Progenitor cell of endocrine pancreas (in vitro differentiated cells): ENCODE measurements at regions not wholly inside any gene's neighbourhood (a gene's known extent, or its start where the extent isn't known, plus 50 kb on each side); places are given as distances from the start of the nearest gene placed in this dataset.

ENCODE experiments used
- DNase-seq: peaks from one replicate; pipeline ENCODE4 v3.0.0; 2021; ENCODE audit warnings: low spot score; ENCODE audit not compliant: unreplicated experiment
- H3K27ac Mint-ChIP-seq: 2 replicates; pipeline ENCODE4 v1.8.0; 2021; ENCODE audit warnings: mild to moderate bottlenecking, moderate library complexity, mixed read lengths
- H3K27me3 Mint-ChIP-seq: 2 replicates; pipeline ENCODE4 v1.8.0; 2021; ENCODE audit warnings: mixed read lengths
- H3K36me3 Mint-ChIP-seq: 2 replicates; pipeline ENCODE4 v1.8.0; 2022; ENCODE audit warnings: mixed read lengths; ENCODE audit not compliant: insufficient read depth
- H3K4me1 Mint-ChIP-seq: 2 replicates; pipeline ENCODE4 v1.8.0; 2021; ENCODE audit warnings: low read depth, mixed read lengths
- H3K4me3 Mint-ChIP-seq: 2 replicates; pipeline ENCODE4 v1.8.0; 2021; ENCODE audit warnings: low read depth, mild to moderate bottlenecking, moderate library complexity, mixed read lengths
- H3K9me3 Mint-ChIP-seq: 2 replicates; pipeline ENCODE4 v1.8.0; 2021; ENCODE audit warnings: low read depth, mixed read lengths
- TF ChIP-seq, protein P1 (sequence below): fragments of 200-600 bp; sonication (generic); IDR thresholded peaks from one replicate; pipeline ENCODE4 v1.5.0; 2021; ENCODE audit warnings: antibody characterized with exemption, mild to moderate bottlenecking; ENCODE audit not compliant: unreplicated experiment

DNA sequence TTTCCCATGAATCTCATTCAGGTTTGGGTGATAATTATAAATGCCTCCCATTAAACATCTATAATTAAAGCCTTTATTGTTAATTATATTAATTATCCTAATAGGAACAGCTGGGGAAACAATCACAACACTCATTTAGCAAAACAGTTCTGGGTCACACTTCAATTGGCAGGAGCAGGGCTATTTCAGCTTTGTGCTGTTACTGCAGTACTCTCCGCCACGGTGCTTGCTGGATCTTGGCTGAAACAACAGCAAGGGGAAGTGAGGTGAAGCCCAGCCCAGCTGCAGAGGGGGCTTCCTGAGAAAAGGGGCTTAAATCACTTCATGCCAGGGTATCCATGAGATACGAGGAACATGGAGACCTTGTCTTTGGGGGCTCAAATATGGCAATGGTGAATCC, 79.5 kb upstream of the SOX11 start:
- H3K4me1 Mint-ChIP-seq = peaks cover 2% of the 10 kb centered on the region
- H3K4me3 Mint-ChIP-seq = no peak overlapping the region
- no peak overlapping the region for H3K27ac Mint-ChIP-seq
- TF ChIP-seq, protein P1, sequence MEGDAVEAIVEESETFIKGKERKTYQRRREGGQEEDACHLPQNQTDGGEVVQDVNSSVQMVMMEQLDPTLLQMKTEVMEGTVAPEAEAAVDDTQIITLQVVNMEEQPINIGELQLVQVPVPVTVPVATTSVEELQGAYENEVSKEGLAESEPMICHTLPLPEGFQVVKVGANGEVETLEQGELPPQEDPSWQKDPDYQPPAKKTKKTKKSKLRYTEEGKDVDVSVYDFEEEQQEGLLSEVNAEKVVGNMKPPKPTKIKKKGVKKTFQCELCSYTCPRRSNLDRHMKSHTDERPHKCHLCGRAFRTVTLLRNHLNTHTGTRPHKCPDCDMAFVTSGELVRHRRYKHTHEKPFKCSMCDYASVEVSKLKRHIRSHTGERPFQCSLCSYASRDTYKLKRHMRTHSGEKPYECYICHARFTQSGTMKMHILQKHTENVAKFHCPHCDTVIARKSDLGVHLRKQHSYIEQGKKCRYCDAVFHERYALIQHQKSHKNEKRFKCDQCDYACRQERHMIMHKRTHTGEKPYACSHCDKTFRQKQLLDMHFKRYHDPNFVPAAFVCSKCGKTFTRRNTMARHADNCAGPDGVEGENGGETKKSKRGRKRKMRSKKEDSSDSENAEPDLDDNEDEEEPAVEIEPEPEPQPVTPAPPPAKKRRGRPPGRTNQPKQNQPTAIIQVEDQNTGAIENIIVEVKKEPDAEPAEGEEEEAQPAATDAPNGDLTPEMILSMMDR = no peak
- no peaks in the 10 kb centered on the region for H3K36me3 Mint-ChIP-seq
- no peaks in the 10 kb centered on the region for H3K9me3 Mint-ChIP-seq
- peaks cover 7% of the 10 kb centered on the region for H3K27me3 Mint-ChIP-seq
- DNase-seq = no peak

DNA sequence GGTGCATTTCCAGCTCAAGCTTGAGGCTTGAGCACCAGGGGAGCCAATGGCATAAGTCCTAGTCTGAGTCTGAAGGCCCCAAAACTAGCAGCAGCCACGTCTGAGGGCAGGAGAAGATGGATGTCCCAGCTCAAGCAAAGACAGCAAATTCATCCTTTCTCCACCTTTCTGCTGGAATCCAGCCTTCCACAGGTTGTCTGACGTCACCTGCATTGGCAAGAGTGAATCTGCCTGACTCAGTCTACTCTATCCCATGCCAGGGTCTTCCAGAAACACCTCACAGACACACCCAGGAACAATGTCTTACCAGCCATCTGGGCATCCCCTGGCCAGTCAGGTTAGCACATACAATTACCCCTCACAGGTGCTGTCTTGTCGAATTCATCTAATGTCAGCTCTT, 76.2 kb upstream of the SOX11 start:
- no peaks in the 10 kb centered on the region for H3K36me3 Mint-ChIP-seq
- no peaks in the 10 kb centered on the region for H3K9me3 Mint-ChIP-seq
- H3K4me1 Mint-ChIP-seq = no peaks in the 10 kb centered on the region
- H3K27ac Mint-ChIP-seq = no peak overlapping the region
- TF ChIP-seq, protein P1 = no peak
- H3K27me3 Mint-ChIP-seq = peaks cover 7% of the 10 kb centered on the region
- no peak for DNase-seq
- no peak overlapping the region for H3K4me3 Mint-ChIP-seq

DNA sequence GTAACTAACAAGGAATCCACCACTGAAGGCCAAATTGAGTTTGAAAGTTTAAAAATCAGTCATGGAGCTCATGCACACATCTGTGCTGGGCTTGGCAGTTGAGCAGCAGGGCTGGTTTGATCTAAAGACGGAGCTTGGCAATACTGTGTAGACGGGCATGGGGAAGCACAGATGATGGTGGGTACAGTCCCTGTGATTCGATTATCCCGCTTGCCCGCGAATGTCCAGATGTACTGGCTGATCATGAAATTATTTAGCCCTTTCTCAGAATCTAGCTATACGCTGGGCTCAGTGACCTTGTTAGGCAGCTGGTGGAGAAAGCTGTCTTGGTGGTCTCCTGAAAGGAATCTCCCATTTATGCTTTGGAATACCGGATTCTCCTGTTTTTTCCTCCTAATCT, 74.8 kb upstream of the SOX11 start:
- Mint-ChIP-seq H3K36me3 (no peaks in the 10 kb centered on the region), H3K4me1 (no peaks in the 10 kb centered on the region), H3K4me3 (no peak overlapping the region), H3K27ac (no peak overlapping the region), H3K9me3 (no peaks in the 10 kb centered on the region), H3K27me3 (peaks cover 7% of the 10 kb centered on the region)
- DNase-seq = no peak
- TF ChIP-seq, protein P1 = no peak

DNA sequence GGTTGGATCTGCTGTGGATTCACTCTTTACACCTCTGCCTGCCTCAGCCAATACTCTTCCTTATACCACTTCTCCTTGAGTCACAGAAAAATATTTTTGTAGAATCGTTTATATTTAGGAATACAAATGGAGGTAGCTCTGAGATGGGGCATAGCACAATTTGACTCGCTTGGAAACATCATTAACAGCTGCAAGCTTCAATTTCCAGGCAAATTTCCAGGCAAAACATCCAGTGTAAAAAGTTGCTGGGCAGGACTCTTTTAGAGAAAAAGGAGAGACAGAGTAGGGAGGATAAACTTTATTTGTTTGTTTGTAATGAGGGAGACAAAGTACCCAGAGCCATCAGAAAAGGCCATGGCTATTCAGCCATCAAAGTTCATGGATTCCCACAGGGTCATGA, 74.4 kb upstream of the SOX11 start:
- H3K4me1 Mint-ChIP-seq = no peaks in the 10 kb centered on the region
- TF ChIP-seq, protein P1 = no peak
- no peak overlapping the region for H3K27ac Mint-ChIP-seq
- no peak for DNase-seq
- H3K27me3 Mint-ChIP-seq = peaks cover 7% of the 10 kb centered on the region
- no peaks in the 10 kb centered on the region for H3K36me3 Mint-ChIP-seq
- no peaks in the 10 kb centered on the region for H3K9me3 Mint-ChIP-seq
- no peak overlapping the region for H3K4me3 Mint-ChIP-seq

DNA sequence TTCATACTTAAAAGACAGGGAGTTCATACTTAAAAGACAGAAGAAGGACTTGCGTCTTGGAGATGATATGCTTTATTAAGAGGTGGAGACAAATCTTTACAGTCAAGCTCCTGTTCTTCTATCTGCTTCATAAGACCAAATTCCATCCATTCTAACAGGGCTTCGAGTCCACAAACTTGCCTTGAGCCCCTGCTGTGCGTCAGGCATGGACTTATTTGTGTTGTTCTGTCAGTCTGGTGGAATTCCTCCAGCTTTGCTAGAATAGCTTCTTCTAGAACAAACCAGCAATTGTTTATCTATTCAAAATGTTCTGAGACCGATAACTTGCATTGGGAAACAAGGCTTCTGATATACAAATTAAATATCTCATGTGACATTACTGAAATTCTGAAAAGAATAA, 73.9 kb upstream of the SOX11 start:
- Mint-ChIP-seq H3K27ac (no peak overlapping the region), H3K4me1 (no peaks in the 10 kb centered on the region), H3K4me3 (no peak overlapping the region), H3K27me3 (peaks cover 7% of the 10 kb centered on the region), H3K36me3 (no peaks in the 10 kb centered on the region), H3K9me3 (no peaks in the 10 kb centered on the region)
- no peak for DNase-seq
- TF ChIP-seq, protein P1 = no peak
